GM13976 (cell line): ENCODE measurements at regions not wholly inside any gene's neighbourhood (a gene's known extent, or its start where the extent isn't known, plus 50 kb on each side); places are given as distances from the start of the nearest gene placed in this dataset.
"Not testable (repeated sequence)": the region's sequence is repeated elsewhere in the genome, so short reads cannot be mapped to it uniquely, and the experiment has no call there.

Experiments used
- DNase-seq: peaks from one replicate; pipeline ENCODE4 v3.0.0; 2012; ENCODE audit warnings: low spot score
- in situ Hi-C: fragments of 300-500 bp; cut with MboI; formaldehyde crosslinking; loops from one replicate; pipeline ENCODE4 v1.12.0; 2022; ENCODE audit warnings: low sequenced_read_pairs, mixed read lengths, inconsistent platforms; ENCODE audit not compliant: unreplicated experiment
- TF ChIP-seq, protein P1 (sequence below): IDR thresholded peaks from 2 replicates; pipeline ENCODE4 v1.5.1; 2012; ENCODE audit warnings: borderline replicate concordance, mild to moderate bottlenecking; ENCODE audit not compliant: insufficient read depth; ENCODE audit errors: extremely low read depth, missing control alignments, control extremely low read depth

- TF ChIP-seq, protein P1, sequence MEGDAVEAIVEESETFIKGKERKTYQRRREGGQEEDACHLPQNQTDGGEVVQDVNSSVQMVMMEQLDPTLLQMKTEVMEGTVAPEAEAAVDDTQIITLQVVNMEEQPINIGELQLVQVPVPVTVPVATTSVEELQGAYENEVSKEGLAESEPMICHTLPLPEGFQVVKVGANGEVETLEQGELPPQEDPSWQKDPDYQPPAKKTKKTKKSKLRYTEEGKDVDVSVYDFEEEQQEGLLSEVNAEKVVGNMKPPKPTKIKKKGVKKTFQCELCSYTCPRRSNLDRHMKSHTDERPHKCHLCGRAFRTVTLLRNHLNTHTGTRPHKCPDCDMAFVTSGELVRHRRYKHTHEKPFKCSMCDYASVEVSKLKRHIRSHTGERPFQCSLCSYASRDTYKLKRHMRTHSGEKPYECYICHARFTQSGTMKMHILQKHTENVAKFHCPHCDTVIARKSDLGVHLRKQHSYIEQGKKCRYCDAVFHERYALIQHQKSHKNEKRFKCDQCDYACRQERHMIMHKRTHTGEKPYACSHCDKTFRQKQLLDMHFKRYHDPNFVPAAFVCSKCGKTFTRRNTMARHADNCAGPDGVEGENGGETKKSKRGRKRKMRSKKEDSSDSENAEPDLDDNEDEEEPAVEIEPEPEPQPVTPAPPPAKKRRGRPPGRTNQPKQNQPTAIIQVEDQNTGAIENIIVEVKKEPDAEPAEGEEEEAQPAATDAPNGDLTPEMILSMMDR = no peak
- in situ Hi-C loops = no loop called here
- no peak for DNase-seq
Measured at GRCh38 chr2:128593879-128594650, 275.4 kb upstream of the HS6ST1 start.

DNA sequence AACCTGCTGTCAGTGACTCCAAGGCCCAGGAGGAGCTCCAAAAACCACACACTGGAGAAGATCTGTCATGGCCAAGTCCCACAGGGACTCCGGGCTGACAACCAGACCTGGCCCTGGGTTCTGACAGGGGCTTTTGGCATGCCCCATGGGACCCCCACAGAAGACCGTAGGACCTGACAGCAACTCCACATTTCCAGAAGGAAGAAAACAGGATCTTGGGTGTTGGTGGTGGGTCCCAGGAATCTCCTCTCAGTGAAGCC lies 275.9 kb upstream of the HS6ST1 start:
- TF ChIP-seq, protein P1 = no peak
- no peak for DNase-seq
- in situ Hi-C loops = no loop called here

- no peak for DNase-seq
- in situ Hi-C loops = no loop called here
- TF ChIP-seq, protein P1 = no peak
Measured at GRCh38 chr2:128594953-128595677, 276.4 kb upstream of the HS6ST1 start.

DNA sequence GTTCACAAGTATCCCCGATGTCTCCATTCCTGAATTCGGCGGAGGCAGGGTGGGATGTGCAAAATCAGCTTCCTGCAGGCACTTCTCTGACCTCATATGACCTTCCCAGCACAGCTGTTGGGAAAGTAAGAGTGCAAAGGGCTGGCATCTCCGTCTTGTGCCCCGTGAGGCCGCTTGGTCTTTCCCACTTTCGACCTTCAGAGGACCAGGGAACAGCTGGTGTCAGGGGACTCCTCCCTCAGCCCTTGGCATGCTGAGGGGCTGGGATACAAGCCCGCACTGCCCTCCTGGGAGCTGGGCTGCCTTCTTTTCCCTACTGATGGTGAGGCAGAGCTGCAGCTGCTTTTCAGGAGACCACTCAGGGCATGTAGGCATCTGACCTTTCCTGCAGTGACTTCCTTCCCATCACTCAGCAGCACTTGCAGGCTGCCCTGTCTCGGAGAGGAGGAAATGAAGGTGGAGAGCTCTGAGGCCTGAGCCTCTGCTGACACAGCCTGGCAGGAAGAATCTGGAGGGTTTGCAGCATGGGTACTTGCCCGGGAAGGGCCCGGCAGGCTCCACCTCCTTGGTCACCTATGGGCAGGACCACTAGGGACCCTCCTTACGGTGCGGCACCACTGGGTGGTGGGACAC lies 277.2 kb upstream of the HS6ST1 start:
- in situ Hi-C loops = no loop called here
- DNase-seq = no peak
- TF ChIP-seq, protein P1 = no peak

DNA sequence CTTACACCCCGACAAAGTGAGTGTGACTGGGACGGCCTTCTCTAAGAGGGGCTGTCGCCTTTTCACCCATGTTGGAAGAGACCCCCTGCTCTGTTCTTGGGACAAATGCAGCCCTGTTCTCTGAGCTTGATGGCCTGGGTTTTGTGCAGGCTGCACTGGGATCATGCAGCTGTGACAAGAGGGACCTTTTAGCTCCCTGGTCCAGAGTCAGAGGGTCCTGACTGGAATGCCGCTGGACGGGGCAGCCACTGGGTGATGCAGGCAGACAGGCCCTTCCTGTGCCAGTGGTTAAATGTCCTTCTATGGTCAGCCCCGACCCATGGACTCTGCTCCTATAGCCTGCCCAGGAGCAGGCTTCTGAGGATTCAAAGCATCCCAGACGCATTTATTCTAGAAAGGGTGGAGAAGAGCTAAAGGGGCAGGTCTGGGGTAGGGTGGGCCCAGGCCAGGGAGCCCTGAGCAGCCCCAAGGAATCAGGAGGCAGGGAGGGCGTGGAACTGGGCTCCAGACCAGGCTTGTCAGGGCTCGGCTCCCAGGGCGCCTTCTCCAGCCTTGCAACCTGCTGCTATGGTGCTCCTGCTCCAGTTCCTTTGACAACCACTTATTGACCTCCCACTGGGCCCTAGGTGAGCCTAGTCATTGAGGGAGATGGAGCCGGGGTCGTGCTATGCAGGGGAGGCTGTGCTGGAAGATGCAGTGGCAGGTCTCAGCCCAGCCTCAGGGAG lies 277.9 kb upstream of the HS6ST1 start:
- in situ Hi-C loops = no loop called here
- no peak for DNase-seq
- TF ChIP-seq, protein P1 = no peak

DNA sequence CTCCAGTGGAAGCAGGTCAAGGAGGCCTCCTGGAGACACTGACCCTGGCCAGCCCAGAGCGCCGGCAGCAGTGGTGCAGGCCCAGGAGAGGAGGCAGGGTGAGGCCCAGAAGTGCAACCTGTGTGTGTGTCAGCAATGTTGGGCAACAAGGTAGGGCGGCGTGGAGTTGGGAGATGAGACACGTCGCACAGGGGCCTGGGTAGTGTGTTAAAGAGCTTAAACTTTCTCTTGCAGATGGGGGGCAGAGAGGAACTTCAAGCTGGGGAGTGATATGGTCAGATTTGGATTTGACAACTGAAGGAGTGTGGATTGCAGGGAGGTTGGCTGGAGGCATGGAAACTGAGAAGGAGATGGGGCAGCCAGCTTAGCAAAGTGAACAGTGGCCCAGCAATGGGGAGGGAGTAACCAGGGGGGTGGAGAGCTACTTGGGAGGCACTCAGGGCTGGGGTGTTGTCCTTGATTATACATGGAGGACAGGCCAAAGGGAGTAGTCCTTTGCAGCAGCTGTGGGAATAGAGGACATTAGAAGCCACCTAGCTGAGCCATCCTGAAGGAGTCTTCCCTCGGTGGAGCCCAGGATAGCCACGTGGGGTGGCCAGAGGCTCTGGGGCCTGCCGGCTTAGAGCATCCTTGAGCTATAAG lies 278.6 kb upstream of the HS6ST1 start:
- in situ Hi-C loops = no loop called here
- TF ChIP-seq, protein P1 = no peak
- DNase-seq = no peak

- in situ Hi-C loops = not testable (repeated sequence)
Measured at GRCh38 chr2:128598260-128598659, 279.6 kb upstream of the HS6ST1 start.

More at GRCh38 chr2:128598260-128598659, 279.6 kb upstream of the HS6ST1 start:
- not testable (repeated sequence) for DNase-seq
